Left kidney (tissue), 1 donor: ENCODE measurements at regions not wholly inside any gene's neighbourhood (a gene's known extent, or its start where the extent isn't known, plus 50 kb on each side); places are given as distances from the start of the nearest gene placed in this dataset.
"Not testable (repeated sequence)": the region's sequence is repeated elsewhere in the genome, so short reads cannot be mapped to it uniquely, and the experiment has no call there.

Source experiments
- DNase-seq: peaks from one replicate; pipeline ENCODE4 v3.0.0-alpha.2; 2013

GRCh38 chrX:127457161-127457560, 595.0 kb downstream of the ACTRT1 start:
- DNase-seq: no peak

- no peak for DNase-seq
Measured at GRCh38 chrX:127439676-127440075, 612.5 kb downstream of the ACTRT1 start.

DNA sequence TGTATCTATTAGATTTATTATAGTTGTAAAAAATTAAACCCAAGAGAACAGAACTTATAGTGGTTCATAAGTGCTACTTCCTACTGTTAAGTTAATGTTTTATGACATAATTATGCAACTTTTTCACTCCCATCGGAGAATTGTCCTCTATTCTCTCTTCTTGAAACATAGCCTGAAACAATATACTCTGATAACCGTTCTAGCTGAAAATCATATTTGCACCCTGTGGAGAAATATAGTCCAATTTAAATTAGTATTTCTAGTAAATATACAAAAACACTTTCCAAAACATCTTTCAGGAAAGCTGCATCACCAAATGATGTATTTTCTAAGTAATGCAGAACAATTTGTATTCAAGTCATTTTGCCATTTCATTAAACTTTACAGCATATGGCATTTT, 586.4 kb downstream of the PRR32 start:
- DNase-seq: no peak

DNA sequence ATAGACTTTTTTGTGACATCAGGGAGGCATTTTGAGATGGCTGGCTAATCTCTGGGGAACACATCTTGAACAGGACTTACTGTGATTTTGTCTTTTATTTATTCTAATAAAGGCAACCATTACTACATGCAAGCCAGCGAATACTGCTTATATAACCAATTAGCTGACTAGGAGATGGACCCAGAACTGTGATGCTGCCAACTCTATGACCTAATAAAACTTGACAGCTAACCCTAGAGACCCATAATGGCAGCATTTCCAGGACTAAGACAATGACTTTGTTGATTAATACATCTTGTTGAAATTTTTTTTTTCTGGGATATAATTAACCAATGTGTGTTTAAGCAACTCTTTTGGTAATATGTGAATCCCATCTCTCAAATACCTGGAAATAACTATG, 584.6 kb downstream of the PRR32 start:
- no peak for DNase-seq

DNA sequence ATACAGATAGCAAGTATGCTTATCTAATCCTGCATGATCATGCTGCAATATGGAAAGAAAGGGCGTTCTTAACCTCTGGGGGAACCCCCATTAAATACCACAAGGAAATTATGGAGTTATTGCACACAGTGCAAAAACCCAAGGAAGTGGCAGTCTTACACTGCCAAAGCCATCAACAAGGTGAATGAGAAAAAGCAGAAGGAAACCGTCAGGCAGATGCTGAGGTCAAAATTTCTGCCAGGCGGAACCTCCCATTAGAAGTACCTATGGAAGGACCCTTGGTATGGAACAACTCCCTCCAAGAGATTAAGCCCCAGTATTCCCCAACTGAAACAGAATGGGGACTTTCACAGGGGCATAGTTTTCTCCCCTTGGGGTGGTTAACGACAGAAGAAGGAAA, 580.7 kb downstream of the PRR32 start:
- not testable (repeated sequence) for DNase-seq

DNA sequence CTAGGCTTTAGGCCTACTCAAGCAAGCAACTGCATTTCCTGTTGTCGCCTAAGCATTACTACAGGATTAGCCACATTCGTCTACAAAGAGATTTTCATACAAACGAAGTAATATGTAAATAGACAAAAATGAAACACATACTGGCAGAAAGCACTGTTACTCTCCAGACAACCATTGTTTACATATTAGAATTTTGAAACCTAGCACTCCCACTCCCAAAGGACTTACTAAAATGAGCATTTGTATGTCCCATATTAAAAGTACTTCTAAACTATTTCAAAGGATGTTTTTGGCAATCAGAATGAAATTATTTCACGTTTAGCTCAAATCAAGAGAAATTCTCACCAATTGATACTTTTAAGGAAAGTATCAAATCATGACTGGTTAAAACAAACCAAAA, 570.8 kb downstream of the PRR32 start:
- no peak for DNase-seq

DNA sequence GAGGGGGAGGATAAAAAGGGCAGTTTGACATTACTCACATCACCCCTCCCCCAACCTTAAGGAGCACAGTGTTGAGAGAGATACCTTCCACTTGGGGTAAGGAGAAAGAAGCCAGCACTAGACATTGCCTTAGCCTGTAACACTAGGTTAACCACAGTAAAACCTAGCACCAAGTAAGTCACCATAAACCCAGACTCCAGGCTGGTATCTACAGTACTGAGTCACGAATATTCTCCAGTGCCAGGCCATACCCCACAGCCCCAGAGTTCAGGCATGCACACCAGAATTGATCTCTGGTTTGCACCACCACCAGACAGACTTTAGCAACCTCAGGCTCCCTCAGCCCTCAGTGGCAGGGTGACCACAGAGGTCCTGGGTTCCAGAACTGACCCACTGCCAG, 570.4 kb downstream of the PRR32 start:
- no peak for DNase-seq
